HCT116 (cell line): ENCODE measurements at regions not wholly inside any gene's neighbourhood (a gene's known extent, or its start where the extent isn't known, plus 50 kb on each side); places are given as distances from the start of the nearest gene placed in this dataset.

Source experiments
- ATAC-seq: fragments of 200-7000 bp; cut with Tn5 transposase; 2 replicates; pipeline ENCODE4 v1.9.1; 2020; ENCODE audit warnings: mild to moderate bottlenecking, moderate library complexity
- BruUV-seq: library from RNA; stranded (reverse); fragments of 400-500 nt; replicated peaks from 2 replicates; lab custom pipeline; 2021; lab: Mats Ljungman, UMichigan
- CTCF ChIA-PET: fragments of 300-600 bp; sonication (Branson Sonifier 250); formaldehyde crosslinking; loops from one replicate; lab custom pipeline; 2021; ENCODE audit warnings: antibody characterized with exemption; lab: Charles Lee
- POLR2A ChIA-PET: fragments of 300-600, 350-600 bp; sonication (Branson Sonifier 250); formaldehyde crosslinking; loops from one replicate; lab custom pipeline; 2021; ENCODE audit warnings: antibody characterized with exemption; lab: Charles Lee
- RAD21 ChIA-PET, 2 experiments: fragments of 300-600 bp; sonication (Branson Sonifier 250); formaldehyde crosslinking; loops; one replicate each; lab custom pipeline; 2023; ENCODE audit warnings: low total read pairs in 2 of 2; ENCODE audit not compliant: uncharacterized antibody in 2 of 2, unreplicated experiment in 2 of 2, low non-redundant PET in 1 of 2; lab: Charles Lee
- DNase-seq: peaks from one replicate; pipeline ENCODE4 v3.0.0-alpha.2; 2010; ENCODE audit warnings: low read depth, low spot score
- H2AFZ ChIP-seq: fragments of 200-600 bp; shearing (Covaris generic), sonication (generic); 2 replicates; pipeline ENCODE4 v1.6.1; 2017; ENCODE audit warnings: low read depth, mixed run types, mixed read lengths, antibody characterized with exemption, low read length; ENCODE audit not compliant: poor library complexity, severe bottlenecking
- H3K27ac ChIP-seq: 2 replicates; pipeline ENCODE4 v1.5.1; 2012; ENCODE audit warnings: low read depth, low read length
- H3K27me3 ChIP-seq: fragments of 200-600 bp; sonication (generic); 2 replicates; pipeline ENCODE4 v1.6.1; 2016; ENCODE audit warnings: mixed run types, low read length, mixed read lengths; ENCODE audit not compliant: insufficient read depth
- H3K36me3 ChIP-seq, 2 experiments: fragments of 200-500 bp in 1 of 2; fragments of 200-600 bp in 1 of 2; sonication (Bioruptor generic) in 1 of 2; sonication (generic) in 1 of 2; 2 replicates each; pipeline versions ENCODE4 v1.5.1 to v1.6.1; 2014 to 2016; ENCODE audit warnings: low read length in 2 of 2, inconsistent platforms in 1 of 2, mixed read lengths in 1 of 2, mixed run types in 1 of 2; ENCODE audit not compliant: insufficient read depth in 2 of 2, control insufficient read depth in 1 of 2
- H3K4me1 ChIP-seq, 2 experiments: fragments of 200-600 bp in 1 of 2; sonication (generic) in 1 of 2; 2 replicates each; pipeline versions ENCODE4 v1.5.1 to v1.6.1; 2012 to 2017; ENCODE audit warnings: low read length in 2 of 2, inconsistent platforms in 1 of 2, mild to moderate bottlenecking in 1 of 2, mixed read lengths in 1 of 2, mixed run types in 1 of 2, moderate library complexity in 1 of 2; ENCODE audit not compliant: insufficient read depth in 2 of 2, control insufficient read depth in 1 of 2
- H3K4me2 ChIP-seq: fragments of 200-600 bp; sonication (generic); 2 replicates; pipeline ENCODE4 v1.6.1; 2017; ENCODE audit warnings: mixed run types, low read length, mixed read lengths
- H3K4me3 ChIP-seq, 2 experiments: fragments of 200-600 bp in 1 of 2; sonication (generic) in 1 of 2; replicated peaks in 1 of 2; 2 replicates each; pipeline ENCODE4 v1.5.1; 2011 to 2016; ENCODE audit warnings: low read length in 2 of 2, control low read depth in 1 of 2, low read depth in 1 of 2, mild to moderate bottlenecking in 1 of 2, mixed read lengths in 1 of 2, mixed run types in 1 of 2
- H3K79me2 ChIP-seq: fragments of 200-600 bp; sonication (generic); 2 replicates; pipeline ENCODE4 v1.6.1; 2017; ENCODE audit warnings: mild to moderate bottlenecking, mixed run types, low read length, moderate library complexity, mixed read lengths; ENCODE audit not compliant: insufficient read depth
- H3K9ac ChIP-seq: fragments of 200-600 bp; sonication (generic); 2 replicates; pipeline ENCODE4 v1.6.1; 2016; ENCODE audit warnings: low read length, mixed read lengths
- H3K9me2 ChIP-seq: fragments of 200-600 bp; sonication (generic), shearing (Covaris generic); 2 replicates; pipeline ENCODE4 v1.6.1; 2017; ENCODE audit warnings: mixed run types, mild to moderate bottlenecking, moderate library complexity; ENCODE audit not compliant: insufficient read depth
- H3K9me3 ChIP-seq, 2 experiments: fragments of 200-500 bp in 1 of 2; fragments of 200-600 bp in 1 of 2; sonication (Bioruptor generic) in 1 of 2; sonication (generic) in 1 of 2; 2 replicates each; pipeline ENCODE4 v1.6.1; 2014 to 2017; ENCODE audit warnings: low read length in 2 of 2, mixed read lengths in 2 of 2, inconsistent platforms in 1 of 2, low read depth in 1 of 2, mild to moderate bottlenecking in 1 of 2, mixed run types in 1 of 2, moderate library complexity in 1 of 2; ENCODE audit not compliant: control insufficient read depth in 1 of 2, insufficient read depth in 1 of 2
- H4K20me1 ChIP-seq: fragments of 200-600 bp; sonication (generic), shearing (Covaris generic); 2 replicates; pipeline ENCODE4 v1.6.1; 2017; ENCODE audit warnings: mixed run types, mild to moderate bottlenecking, moderate library complexity; ENCODE audit not compliant: insufficient read depth
- CTCF ChIP-seq, 3 experiments: fragments of 200-600 bp in 1 of 3; sonication (generic) in 1 of 3; IDR thresholded peaks in 2 of 3; conservative IDR thresholded peaks in 1 of 3; 2 replicates each; pipeline ENCODE4 v1.5.1; 2012 to 2017; ENCODE audit warnings: low read depth in 2 of 3, low read length in 2 of 3, antibody characterized with exemption in 1 of 3, borderline replicate concordance in 1 of 3, control low read depth in 1 of 3, mild to moderate bottlenecking in 1 of 3, mixed read lengths in 1 of 3, mixed run types in 1 of 3, moderate library complexity in 1 of 3; ENCODE audit not compliant: insufficient read depth in 1 of 3
- FOSL1 ChIP-seq: IDR thresholded peaks from 2 replicates; pipeline ENCODE4 v1.6.1; 2012; ENCODE audit warnings: low read depth
- JUND ChIP-seq: IDR thresholded peaks from 2 replicates; pipeline ENCODE4 v1.6.1; 2012
- POLR2A ChIP-seq: IDR thresholded peaks from 2 replicates; pipeline ENCODE4 v1.7.0; 2011; ENCODE audit warnings: borderline replicate concordance; ENCODE audit not compliant: insufficient read depth, insufficient read length; ENCODE audit errors: extremely low read depth
- POLR2AphosphoS5 ChIP-seq: IDR thresholded peaks from 2 replicates; pipeline ENCODE4 v1.6.1; 2011; ENCODE audit warnings: mild to moderate bottlenecking, low read depth, low read length, moderate library complexity
- SIN3A ChIP-seq: IDR thresholded peaks from 2 replicates; pipeline ENCODE4 v1.6.1; 2012; ENCODE audit warnings: low read depth
- SP1 ChIP-seq: IDR thresholded peaks from 2 replicates; pipeline ENCODE4 v1.6.1; 2012; ENCODE audit warnings: low read depth
- SRF ChIP-seq: IDR thresholded peaks from 2 replicates; pipeline ENCODE4 v1.6.1; 2012; ENCODE audit warnings: low read depth
- ZBTB33 ChIP-seq: IDR thresholded peaks from 2 replicates; pipeline ENCODE4 v1.6.1; 2011; ENCODE audit warnings: mild to moderate bottlenecking, low read length, moderate library complexity; ENCODE audit not compliant: insufficient replicate concordance; ENCODE audit errors: extremely low read depth
- ZNF274 ChIP-seq: fragments of 200-500 bp; sonication (Bioruptor generic); IDR thresholded peaks from 2 replicates; pipeline ENCODE4 v1.6.1; 2014; ENCODE audit warnings: mild to moderate bottlenecking, low read depth, low read length, inconsistent platforms
- intact Hi-C: fragments of 100-400 bp; cut with micrococcal nuclease; formaldehyde crosslinking; loops from 2 replicates; pipeline ENCODE4 v1.10.0; 2022

GRCh38 chr10:65846541-65846940 is 1079.3 kb upstream of the LRRTM3 start:
- ChIA-PET CTCF (no interaction called here), POLR2A (no interaction called here), RAD21 (no interaction called here)
- no peak for TF ChIP-seq ZNF274
- TF ChIP-seq JUND, result no peak
- TF ChIP-seq POLR2A, result no peak
- no peak for TF ChIP-seq SIN3A
- no peak for TF ChIP-seq CTCF (IDR thresholded peaks at IDR 0.05 in 2 of 3, conservative IDR thresholded peaks at IDR 0.05 in 1 of 3; ENCODE audit: borderline replicate concordance in 1 of 3, insufficient read depth in 1 of 3, low read depth in 2 of 3, low read length in 2 of 3)
- no peak for TF ChIP-seq SP1
- no peak for TF ChIP-seq POLR2AphosphoS5
- TF ChIP-seq FOSL1, result no peak
- no peak for TF ChIP-seq SRF
- TF ChIP-seq ZBTB33, result no peak
- BruUV-seq, result no TSS peak
- Histone ChIP-seq H3K4me2 (no peak overlapping the region), H4K20me1 (no peaks in the 10 kb centered on the region), H3K79me2 (no peaks in the 10 kb centered on the region), H3K27ac (no peak overlapping the region), H3K36me3 (no peaks in the 10 kb centered on the region), H3K4me3 (no peak overlapping the region), H3K27me3 (no peaks in the 10 kb centered on the region), H3K4me1 (no peaks in the 10 kb centered on the region), H3K9me2 (no peaks in the 10 kb centered on the region), H2AFZ (no peak overlapping the region), H3K9ac (no peak overlapping the region), H3K9me3 (no peaks in the 10 kb centered on the region)
- ATAC-seq (no peak), DNase-seq (no peak)
- intact Hi-C loops, result no loop called here
